NCI-H446 (cell line): ENCODE measurements at regions not wholly inside any gene's neighbourhood (a gene's known extent, or its start where the extent isn't known, plus 50 kb on each side); places are given as distances from the start of the nearest gene placed in this dataset.

Source experiments
- DNase-seq, 2 experiments: peaks; one replicate each; lab custom pipeline; 2025; lab: John Stamatoyannopoulos, UW

DNA sequence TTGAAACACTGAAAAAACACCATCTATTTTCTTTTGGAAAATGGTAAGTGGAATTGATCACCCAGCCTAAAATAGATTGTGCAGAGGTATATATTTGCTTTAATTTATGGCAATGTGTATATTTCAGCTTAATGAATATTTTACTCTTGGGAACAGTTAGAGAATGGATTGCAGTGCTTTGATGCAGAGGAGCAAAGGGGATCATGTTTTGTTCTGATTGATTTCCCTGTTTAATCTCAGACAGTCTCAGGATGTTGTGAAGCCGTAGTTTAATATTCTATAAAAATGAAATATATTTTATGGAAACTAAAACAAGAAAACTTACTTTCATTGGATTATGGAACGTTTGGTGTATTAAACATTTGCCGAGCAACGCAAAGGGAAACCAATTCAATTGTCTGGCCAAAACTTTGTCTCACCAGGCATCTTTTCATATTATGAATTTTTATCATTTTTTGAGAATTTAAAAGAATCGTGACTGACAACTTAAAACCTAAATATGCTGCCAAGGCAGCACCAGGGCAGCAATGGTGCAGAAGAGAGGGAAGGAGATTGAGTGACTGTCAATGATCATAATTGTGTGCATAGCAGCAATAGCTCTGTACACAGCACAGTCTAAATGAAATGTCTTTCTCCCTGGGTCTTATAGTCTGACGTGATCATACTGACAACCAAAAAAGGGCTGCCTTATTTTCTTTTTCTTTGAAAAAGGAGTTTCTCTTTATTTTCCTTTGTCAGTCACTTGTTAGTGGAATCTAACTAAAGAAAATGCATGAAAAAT, 105.5 kb upstream of the EPHA7 start:
- no peak for DNase-seq

DNA sequence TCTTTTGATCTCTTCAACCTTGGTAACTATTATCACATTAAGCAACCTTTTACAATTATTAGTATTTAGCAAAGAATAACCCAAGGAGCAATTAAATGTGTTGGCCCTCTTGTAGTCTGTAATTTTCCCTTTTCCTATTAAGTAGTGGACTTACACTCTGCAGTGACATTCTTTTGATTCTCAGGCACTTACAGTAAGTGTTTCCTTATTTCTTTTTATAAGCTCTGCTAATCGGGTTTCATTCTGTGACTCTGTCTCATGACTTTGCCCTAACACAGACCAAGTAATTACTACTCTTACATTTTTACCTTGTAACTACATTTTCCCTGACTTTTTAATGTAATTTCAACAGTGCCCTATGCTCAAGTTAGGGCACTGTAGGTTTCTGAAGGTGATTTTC, 104.0 kb upstream of the EPHA7 start:
- no peak for DNase-seq

DNA sequence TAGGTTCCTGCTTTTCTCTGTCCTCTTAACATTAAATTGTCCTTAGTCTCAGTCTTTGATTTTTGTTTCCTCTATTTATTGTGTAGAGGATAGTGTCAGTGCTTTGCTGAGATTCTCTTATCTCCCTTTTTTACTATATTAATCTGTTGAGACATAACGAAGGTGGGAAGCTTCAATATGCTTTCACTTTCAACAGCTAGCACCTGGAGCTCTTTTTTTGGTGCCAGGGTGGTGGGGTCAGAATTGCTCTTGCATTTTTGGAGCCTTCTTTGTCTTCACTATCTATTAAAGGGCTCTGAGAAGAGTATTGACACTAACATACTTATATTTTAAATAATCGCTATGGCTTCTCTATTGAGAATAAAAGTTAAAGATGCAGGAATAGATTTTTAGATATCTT, 97.1 kb upstream of the EPHA7 start:
- DNase-seq, result no peak

DNA sequence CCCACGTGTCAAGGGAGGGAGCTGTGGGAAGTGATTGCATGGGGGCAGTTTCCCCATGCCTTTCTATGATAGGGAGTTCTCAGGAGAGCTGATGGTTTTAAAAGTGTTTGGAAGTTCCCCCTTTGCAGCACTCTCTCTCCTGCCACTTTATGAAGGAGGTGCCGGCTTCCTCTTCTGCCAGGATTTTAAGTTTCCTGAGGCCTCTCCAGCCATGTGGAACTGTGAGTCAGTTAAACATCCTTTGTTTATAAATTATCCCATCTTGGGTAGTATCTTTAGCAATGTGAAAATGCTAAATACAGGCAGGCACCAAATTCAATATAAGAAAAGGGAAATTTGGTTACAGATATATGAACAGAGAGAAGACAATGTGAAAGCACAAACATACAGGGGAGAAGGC, 96.4 kb upstream of the EPHA7 start:
- DNase-seq, result no peak

DNA sequence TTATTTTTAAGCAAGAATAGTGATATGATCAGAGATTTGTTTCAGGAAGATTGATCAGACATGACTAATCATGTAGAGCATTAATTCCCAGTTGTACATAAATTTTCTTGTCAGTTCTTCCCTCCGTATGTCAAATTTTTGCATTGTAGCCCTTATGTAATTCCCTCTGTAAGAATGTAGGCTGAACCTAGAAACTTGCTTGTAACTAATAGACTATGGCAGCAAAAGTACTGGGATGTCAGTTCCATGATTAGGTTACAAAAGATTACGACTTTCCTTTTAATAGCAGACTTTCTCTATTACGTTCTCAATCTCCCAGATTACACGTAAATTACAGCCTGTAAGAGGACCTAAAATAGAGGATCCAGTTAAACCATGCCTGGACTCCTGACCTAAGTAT, 79.4 kb upstream of the EPHA7 start:
- no peak for DNase-seq

DNA sequence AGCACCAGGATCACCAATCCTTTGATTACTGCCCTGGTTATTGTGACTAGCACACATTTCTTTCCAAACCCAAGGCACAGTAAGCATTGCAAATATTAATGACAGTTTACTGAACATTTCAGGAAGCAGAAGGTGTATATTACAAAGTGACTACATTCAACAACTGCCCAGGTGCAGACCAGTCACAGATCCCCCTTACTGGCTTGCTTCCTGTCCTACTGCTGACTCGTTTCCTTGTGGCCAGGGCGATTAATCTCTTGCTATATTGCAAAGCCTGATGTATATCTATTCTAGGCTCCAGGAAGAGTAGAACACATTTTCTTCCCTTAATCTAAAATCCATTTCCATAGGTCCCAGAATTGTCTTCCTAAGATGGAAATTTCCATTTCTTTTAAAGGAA, 77.2 kb upstream of the EPHA7 start:
- no peak for DNase-seq

DNA sequence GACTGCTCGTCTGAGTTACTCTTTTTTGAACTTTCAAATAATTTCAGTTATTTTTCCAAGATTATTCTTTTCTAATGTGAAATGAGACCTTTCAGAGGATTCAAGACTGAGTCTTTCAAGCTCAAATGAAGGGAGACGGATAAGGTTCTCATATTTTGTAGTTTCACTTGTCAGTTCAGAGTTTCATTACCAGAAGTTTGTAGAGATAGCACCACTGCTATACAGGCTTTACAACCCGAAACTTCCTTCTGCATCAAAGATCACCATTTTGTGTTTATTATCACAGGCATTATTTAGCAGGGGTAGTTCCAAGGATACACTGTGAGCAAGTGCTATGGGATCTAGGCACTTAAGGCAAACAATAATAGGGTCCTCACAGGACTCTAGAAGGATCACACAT, 74.7 kb upstream of the EPHA7 start:
- no peak for DNase-seq

DNA sequence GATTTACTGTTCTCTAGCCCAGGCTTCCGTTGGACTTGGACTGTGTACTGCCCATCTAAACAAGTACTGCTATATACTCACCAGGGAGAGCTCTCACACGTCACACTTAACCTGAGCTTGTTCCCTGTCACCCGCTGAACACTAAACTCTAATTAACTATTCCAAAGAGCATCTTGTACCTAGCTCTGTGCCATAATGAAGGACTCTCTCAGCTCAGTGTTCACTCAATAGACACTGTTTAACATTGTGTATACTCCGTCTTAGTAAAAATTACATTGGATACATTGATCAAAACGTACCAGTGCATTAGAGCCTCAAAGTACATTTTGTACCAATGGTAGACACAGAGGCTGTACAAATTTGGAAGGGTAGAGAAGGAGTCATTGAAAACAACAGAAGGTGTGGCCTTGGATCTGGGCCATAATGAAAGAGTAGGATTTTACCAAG, 55.4 kb upstream of the EPHA7 start:
- no peak for DNase-seq

DNA sequence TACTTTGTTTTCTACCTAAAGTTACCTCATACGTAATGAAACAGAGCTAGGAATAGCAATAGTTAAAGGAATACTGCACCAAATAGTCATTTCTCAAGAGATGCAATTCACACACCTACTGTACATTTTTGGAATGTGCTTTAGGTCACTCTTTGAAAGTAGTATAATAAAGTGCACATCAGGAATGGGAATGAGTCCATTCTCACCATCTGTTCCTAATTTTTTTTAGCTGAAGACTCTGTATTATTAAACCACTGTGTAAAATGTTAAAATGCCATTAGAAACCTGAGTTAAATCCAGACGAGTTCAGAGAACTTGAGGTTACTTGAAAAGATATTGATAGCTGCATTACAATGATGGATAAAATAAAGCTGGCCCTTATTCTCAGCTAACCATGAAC, 51.9 kb upstream of the EPHA7 start:
- DNase-seq, result no peak
